ENCODE measurements at regions not wholly inside any gene's neighbourhood (a gene's known extent, or its start where the extent isn't known, plus 50 kb on each side); places are given as distances from the start of the nearest gene placed in this dataset.

DNA sequence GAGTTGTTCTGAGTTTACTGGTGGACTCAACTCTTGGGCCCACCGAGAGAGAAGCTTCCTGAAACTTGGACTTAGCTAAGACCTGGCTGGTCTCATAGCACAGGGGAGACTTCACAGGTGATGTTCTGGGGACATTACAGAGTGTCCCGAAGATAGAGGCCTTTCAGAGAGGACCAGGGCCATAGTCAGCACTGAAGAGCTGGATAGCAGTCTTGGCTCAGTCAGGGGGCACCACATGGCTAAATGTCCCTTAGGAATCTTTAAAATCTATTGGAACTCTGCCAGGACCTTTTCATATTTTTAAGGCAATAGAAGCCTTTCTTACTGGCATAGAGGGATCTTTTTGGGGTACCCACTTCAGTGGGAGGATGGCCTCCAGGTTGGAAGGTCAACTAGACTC, 59.8 kb upstream of the CPLX2 start:
- TF ChIP-seq, protein P1, sequence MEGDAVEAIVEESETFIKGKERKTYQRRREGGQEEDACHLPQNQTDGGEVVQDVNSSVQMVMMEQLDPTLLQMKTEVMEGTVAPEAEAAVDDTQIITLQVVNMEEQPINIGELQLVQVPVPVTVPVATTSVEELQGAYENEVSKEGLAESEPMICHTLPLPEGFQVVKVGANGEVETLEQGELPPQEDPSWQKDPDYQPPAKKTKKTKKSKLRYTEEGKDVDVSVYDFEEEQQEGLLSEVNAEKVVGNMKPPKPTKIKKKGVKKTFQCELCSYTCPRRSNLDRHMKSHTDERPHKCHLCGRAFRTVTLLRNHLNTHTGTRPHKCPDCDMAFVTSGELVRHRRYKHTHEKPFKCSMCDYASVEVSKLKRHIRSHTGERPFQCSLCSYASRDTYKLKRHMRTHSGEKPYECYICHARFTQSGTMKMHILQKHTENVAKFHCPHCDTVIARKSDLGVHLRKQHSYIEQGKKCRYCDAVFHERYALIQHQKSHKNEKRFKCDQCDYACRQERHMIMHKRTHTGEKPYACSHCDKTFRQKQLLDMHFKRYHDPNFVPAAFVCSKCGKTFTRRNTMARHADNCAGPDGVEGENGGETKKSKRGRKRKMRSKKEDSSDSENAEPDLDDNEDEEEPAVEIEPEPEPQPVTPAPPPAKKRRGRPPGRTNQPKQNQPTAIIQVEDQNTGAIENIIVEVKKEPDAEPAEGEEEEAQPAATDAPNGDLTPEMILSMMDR (IDR thresholded peaks at IDR 0.05; ENCODE audit: insufficient read depth, low read depth, low read length) = no peak
- TF ChIP-seq EZH2 (IDR thresholded peaks at IDR 0.05; ENCODE audit: insufficient read depth, low read length) = no peak

Measured in astrocyte (in vitro differentiated cells and primary cell).